Muscle layer of duodenum (tissue), 2 donors: ENCODE measurements at regions not wholly inside any gene's neighbourhood (a gene's known extent, or its start where the extent isn't known, plus 50 kb on each side); places are given as distances from the start of the nearest gene placed in this dataset.
"Not testable (repeated sequence)": the region's sequence is repeated elsewhere in the genome, so short reads cannot be mapped to it uniquely, and the experiment has no call there.

Source experiments
- H3K27ac ChIP-seq: one replicate; pipeline ENCODE4 v1.7.0; 2013; ENCODE audit warnings: mild to moderate bottlenecking, low read length
- H3K27me3 ChIP-seq: one replicate; pipeline ENCODE4 v1.7.0; 2013; ENCODE audit warnings: low read depth, mild to moderate bottlenecking, control low read depth, low read length
- H3K36me3 ChIP-seq, 2 donors: one replicate each; pipeline ENCODE4 v1.7.0; 2013; ENCODE audit warnings: low read length in 2 of 2, control low read depth in 1 of 2, mild to moderate bottlenecking in 1 of 2; ENCODE audit not compliant: insufficient read depth in 2 of 2, control insufficient read depth in 1 of 2
- H3K4me1 ChIP-seq, 2 donors: one replicate each; pipeline ENCODE4 v1.7.0; 2013; ENCODE audit warnings: low read length in 2 of 2, mild to moderate bottlenecking in 2 of 2, control low read depth in 1 of 2, moderate library complexity in 1 of 2; ENCODE audit not compliant: insufficient read depth in 2 of 2, control insufficient read depth in 1 of 2
- H3K4me3 ChIP-seq, 2 donors: one replicate each; pipeline ENCODE4 v1.7.0; 2013; ENCODE audit warnings: low read length in 2 of 2, low read depth in 1 of 2, mild to moderate bottlenecking in 1 of 2
- H3K9me3 ChIP-seq, 2 donors: one replicate each; pipeline ENCODE4 v1.7.0; 2013; ENCODE audit warnings: low read length in 2 of 2, control low read depth in 1 of 2, mild to moderate bottlenecking in 1 of 2; ENCODE audit not compliant: control insufficient read depth in 1 of 2
- donor health status: healthy.

GRCh38 chr1:234793924-234794323 lies 183.9 kb upstream of the IRF2BP2 start:
- not testable (repeated sequence) for H3K4me3 ChIP-seq, H3K4me1 ChIP-seq, H3K36me3 ChIP-seq, H3K9me3 ChIP-seq, H3K27me3 ChIP-seq, H3K27ac ChIP-seq

- not testable (repeated sequence) for H3K36me3 ChIP-seq, H3K9me3 ChIP-seq, H3K4me1 ChIP-seq, H3K27me3 ChIP-seq, H3K4me3 ChIP-seq, H3K27ac ChIP-seq
Measured at GRCh38 chr1:234792221-234792864, 182.4 kb upstream of the IRF2BP2 start.

GRCh38 chr1:234791615-234792014 lies 181.6 kb upstream of the IRF2BP2 start:
- H3K9me3 ChIP-seq, H3K27ac ChIP-seq, H3K27me3 ChIP-seq, H3K4me1 ChIP-seq, H3K4me3 ChIP-seq, H3K36me3 ChIP-seq: not testable (repeated sequence)

GRCh38 chr1:234790333-234790732 lies 180.4 kb upstream of the IRF2BP2 start:
- not testable (repeated sequence) for H3K36me3 ChIP-seq, H3K4me1 ChIP-seq, H3K27ac ChIP-seq

GRCh38 chr1:234787011-234787584 lies 177.1 kb upstream of the IRF2BP2 start:
- H3K4me1 ChIP-seq, H3K9me3 ChIP-seq, H3K27ac ChIP-seq, H3K4me3 ChIP-seq, H3K27me3 ChIP-seq, H3K36me3 ChIP-seq: not testable (repeated sequence)

More at GRCh38 chr1:234790333-234790732, 180.4 kb upstream of the IRF2BP2 start:
- not testable (repeated sequence) for H3K27me3 ChIP-seq, H3K4me3 ChIP-seq, H3K9me3 ChIP-seq

GRCh38 chr1:234785922-234786321 lies 175.9 kb upstream of the IRF2BP2 start:
- H3K27ac ChIP-seq, H3K27me3 ChIP-seq, H3K4me1 ChIP-seq, H3K9me3 ChIP-seq, H3K36me3 ChIP-seq, H3K4me3 ChIP-seq: not testable (repeated sequence)

- not testable (repeated sequence) for H3K9me3 ChIP-seq, H3K27me3 ChIP-seq, H3K4me1 ChIP-seq, H3K4me3 ChIP-seq, H3K27ac ChIP-seq, H3K36me3 ChIP-seq
Measured at GRCh38 chr1:234785471-234785919, 175.5 kb upstream of the IRF2BP2 start.

GRCh38 chr1:234784108-234784507 lies 174.1 kb upstream of the IRF2BP2 start:
- not testable (repeated sequence) for H3K4me1 ChIP-seq, H3K4me3 ChIP-seq, H3K36me3 ChIP-seq, H3K9me3 ChIP-seq, H3K27me3 ChIP-seq, H3K27ac ChIP-seq

GRCh38 chr1:234782791-234783190 lies 172.8 kb upstream of the IRF2BP2 start:
- H3K9me3 ChIP-seq: no peaks in the 10 kb centered on the region
- H3K27ac ChIP-seq: no peak overlapping the region
- H3K27me3 ChIP-seq: no peaks in the 10 kb centered on the region
- H3K36me3 ChIP-seq: no peaks in the 10 kb centered on the region
- H3K4me3 ChIP-seq: no peak overlapping the region
- no peaks in the 10 kb centered on the region for H3K4me1 ChIP-seq

GRCh38 chr1:234782105-234782751 lies 172.2 kb upstream of the IRF2BP2 start:
- no peak overlapping the region for H3K27ac ChIP-seq
- no peaks in the 10 kb centered on the region for H3K27me3 ChIP-seq
- H3K4me1 ChIP-seq: no peaks in the 10 kb centered on the region
- no peak overlapping the region for H3K4me3 ChIP-seq
- H3K9me3 ChIP-seq: no peaks in the 10 kb centered on the region
- no peaks in the 10 kb centered on the region for H3K36me3 ChIP-seq

- Histone ChIP-seq H3K36me3 (no peaks in the 10 kb centered on the region), H3K27me3 (no peaks in the 10 kb centered on the region), H3K4me1 (no peaks in the 10 kb centered on the region), H3K27ac (no peak overlapping the region), H3K9me3 (no peaks in the 10 kb centered on the region), H3K4me3 (no peak overlapping the region)
Measured at GRCh38 chr1:234781241-234782065, 171.5 kb upstream of the IRF2BP2 start.
